Parathyroid adenoma (tissue), 2 donors: ENCODE measurements at regions not wholly inside any gene's neighbourhood (a gene's known extent, or its start where the extent isn't known, plus 50 kb on each side); places are given as distances from the start of the nearest gene placed in this dataset.

Source experiments
- H2AFZ ChIP-seq: fragments of 300-600 bp; sonication (generic); one replicate; pipeline ENCODE4 v1.7.0; 2017; ENCODE audit warnings: antibody characterized with exemption, mild to moderate bottlenecking
- H3K27ac ChIP-seq: fragments of 300-600 bp; sonication (generic); one replicate; pipeline ENCODE4 v1.7.0; 2017
- H3K27me3 ChIP-seq: fragments of 300-600 bp; sonication (generic); one replicate; pipeline ENCODE4 v1.7.0; 2017; ENCODE audit warnings: low read length; ENCODE audit not compliant: control insufficient read depth, insufficient read depth
- H3K36me3 ChIP-seq: fragments of 300-600 bp; sonication (generic); one replicate; pipeline ENCODE4 v1.7.0; 2017; ENCODE audit warnings: low read length; ENCODE audit not compliant: control insufficient read depth, insufficient read depth
- H3K4me1 ChIP-seq: fragments of 300-600 bp; sonication (generic); one replicate; pipeline ENCODE4 v1.7.0; 2017; ENCODE audit warnings: control low read depth
- H3K4me2 ChIP-seq: fragments of 300-600 bp; sonication (generic); one replicate; pipeline ENCODE4 v1.7.0; 2017; ENCODE audit warnings: low read length
- H3K4me3 ChIP-seq: fragments of 300-600 bp; sonication (generic); one replicate; pipeline ENCODE4 v1.7.0; 2017; ENCODE audit warnings: low read depth, low read length
- H3K79me2 ChIP-seq: fragments of 300-600 bp; sonication (generic); one replicate; pipeline ENCODE4 v1.7.0; 2017; ENCODE audit warnings: control low read depth
- H3K9ac ChIP-seq: fragments of 300-600 bp; sonication (generic); one replicate; pipeline ENCODE4 v1.7.0; 2017; ENCODE audit warnings: mild to moderate bottlenecking
- H3K9me3 ChIP-seq: fragments of 300-600 bp; sonication (generic); one replicate; pipeline ENCODE4 v1.7.0; 2017; ENCODE audit warnings: low read length; ENCODE audit not compliant: control insufficient read depth
- TF ChIP-seq, protein P1 (sequence below): fragments of 300-600 bp; sonication (generic); IDR thresholded peaks from one replicate; pipeline ENCODE4 v1.7.0; 2017; ENCODE audit warnings: antibody characterized with exemption, mild to moderate bottlenecking
- donor health status: primary hyperparathyroidism.

DNA sequence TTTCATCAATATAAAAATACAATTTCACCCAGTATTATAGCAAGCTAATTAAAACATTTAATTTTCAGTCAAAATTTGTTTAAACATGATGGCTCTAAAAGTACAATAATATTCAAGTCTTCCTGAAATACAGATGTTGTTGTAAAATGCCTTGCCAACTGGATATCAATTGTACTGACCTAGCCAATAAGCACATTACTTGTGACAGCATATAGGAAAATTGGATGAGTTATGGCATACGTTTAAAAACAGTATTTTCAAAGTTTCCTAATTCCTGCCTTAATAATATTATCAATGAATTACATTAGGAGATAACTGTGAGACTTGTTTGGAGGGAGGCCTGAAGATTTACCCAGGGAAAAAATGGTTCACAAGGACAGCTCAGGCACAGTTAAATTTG is 336.9 kb upstream of the CDH20 start:
- no peak overlapping the region for H2AFZ ChIP-seq
- no peak overlapping the region for H3K9ac ChIP-seq
- H3K4me2 ChIP-seq, result no peak overlapping the region
- TF ChIP-seq, protein P1, sequence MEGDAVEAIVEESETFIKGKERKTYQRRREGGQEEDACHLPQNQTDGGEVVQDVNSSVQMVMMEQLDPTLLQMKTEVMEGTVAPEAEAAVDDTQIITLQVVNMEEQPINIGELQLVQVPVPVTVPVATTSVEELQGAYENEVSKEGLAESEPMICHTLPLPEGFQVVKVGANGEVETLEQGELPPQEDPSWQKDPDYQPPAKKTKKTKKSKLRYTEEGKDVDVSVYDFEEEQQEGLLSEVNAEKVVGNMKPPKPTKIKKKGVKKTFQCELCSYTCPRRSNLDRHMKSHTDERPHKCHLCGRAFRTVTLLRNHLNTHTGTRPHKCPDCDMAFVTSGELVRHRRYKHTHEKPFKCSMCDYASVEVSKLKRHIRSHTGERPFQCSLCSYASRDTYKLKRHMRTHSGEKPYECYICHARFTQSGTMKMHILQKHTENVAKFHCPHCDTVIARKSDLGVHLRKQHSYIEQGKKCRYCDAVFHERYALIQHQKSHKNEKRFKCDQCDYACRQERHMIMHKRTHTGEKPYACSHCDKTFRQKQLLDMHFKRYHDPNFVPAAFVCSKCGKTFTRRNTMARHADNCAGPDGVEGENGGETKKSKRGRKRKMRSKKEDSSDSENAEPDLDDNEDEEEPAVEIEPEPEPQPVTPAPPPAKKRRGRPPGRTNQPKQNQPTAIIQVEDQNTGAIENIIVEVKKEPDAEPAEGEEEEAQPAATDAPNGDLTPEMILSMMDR, result no peak
- H3K4me1 ChIP-seq, result no peaks in the 10 kb centered on the region
- H3K9me3 ChIP-seq, result no peaks in the 10 kb centered on the region
- no peaks in the 10 kb centered on the region for H3K36me3 ChIP-seq
- H3K27ac ChIP-seq, result no peak overlapping the region
- H3K4me3 ChIP-seq, result no peak overlapping the region
- H3K27me3 ChIP-seq, result no peaks in the 10 kb centered on the region
- H3K79me2 ChIP-seq, result no peaks in the 10 kb centered on the region

DNA sequence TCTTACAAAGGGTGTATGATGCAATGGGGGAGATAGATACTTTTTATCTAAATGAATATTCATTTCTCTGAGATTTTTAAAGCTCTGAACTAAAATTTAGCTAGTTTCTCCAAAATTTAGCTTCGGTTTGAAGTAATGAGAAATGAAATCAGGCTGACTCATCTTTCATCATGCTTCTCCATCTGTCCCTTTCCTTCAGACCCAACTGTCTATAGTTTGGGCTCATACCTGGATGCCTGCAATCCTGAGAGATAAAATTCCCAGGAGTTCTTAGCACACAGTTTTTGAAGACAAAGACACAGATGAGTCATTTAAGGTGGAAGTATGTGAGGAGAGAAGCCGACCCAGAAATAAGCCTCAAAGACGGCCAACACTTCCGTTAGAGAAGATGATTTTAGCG is 336.4 kb upstream of the CDH20 start:
- no peaks in the 10 kb centered on the region for H3K4me1 ChIP-seq
- H3K4me2 ChIP-seq, result no peak overlapping the region
- no peak overlapping the region for H2AFZ ChIP-seq
- H3K27me3 ChIP-seq, result no peaks in the 10 kb centered on the region
- H3K9ac ChIP-seq, result no peak overlapping the region
- H3K27ac ChIP-seq, result no peak overlapping the region
- H3K79me2 ChIP-seq, result no peaks in the 10 kb centered on the region
- H3K4me3 ChIP-seq, result no peak overlapping the region
- H3K9me3 ChIP-seq, result no peaks in the 10 kb centered on the region
- TF ChIP-seq, protein P1, result no peak
- H3K36me3 ChIP-seq, result no peaks in the 10 kb centered on the region

DNA sequence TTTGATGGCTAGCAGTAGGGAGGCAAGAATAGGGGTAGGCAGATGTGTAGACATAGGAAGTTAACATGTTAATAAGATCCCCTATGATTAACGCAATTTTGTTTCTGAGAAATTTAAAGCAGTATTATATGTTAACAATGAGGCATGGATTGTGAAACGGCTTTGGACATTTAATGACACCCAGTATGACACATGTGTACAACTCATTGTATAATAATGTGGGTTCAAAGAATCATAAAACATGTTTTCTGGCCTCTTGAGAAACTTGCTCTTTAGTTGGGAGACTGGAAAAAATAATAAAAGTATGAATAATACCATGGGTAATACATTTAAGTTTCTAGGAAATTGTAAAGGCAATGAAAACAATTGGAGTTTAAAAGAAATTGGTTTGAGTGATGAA is 332.1 kb upstream of the CDH20 start:
- no peak overlapping the region for H3K9ac ChIP-seq
- no peaks in the 10 kb centered on the region for H3K79me2 ChIP-seq

DNA sequence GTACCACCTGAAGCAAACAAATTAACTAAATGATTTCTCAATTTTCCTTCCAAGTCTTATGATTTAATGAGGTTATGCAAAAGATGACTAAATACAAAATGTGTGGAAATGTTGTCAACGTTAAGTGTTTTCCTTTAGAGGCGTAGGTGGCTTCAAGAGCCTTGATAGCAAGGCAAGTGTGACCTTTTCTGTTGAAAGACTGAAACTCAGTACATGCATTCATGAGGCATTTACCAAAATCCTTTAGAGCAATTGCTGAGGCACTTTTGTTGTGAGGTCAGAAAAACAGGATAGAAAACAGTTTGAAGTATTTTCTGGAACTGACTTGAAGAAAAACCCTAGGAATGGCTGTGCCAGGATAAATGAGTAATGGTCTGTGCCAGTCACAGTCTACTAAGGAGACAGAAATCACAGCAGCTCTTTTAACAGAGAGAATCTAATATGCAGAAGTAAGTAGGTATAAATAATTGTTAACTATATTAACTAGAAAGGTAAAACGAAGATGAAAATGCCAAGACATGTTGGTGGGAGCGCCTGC is 326.5 kb upstream of the CDH20 start:
- Histone ChIP-seq H3K4me3 (no peak overlapping the region), H3K9me3 (no peaks in the 10 kb centered on the region), H3K79me2 (no peaks in the 10 kb centered on the region), H3K4me1 (no peaks in the 10 kb centered on the region), H3K4me2 (no peak overlapping the region), H3K36me3 (no peaks in the 10 kb centered on the region), H3K9ac (no peak overlapping the region), H3K27me3 (no peaks in the 10 kb centered on the region), H3K27ac (no peak overlapping the region), H2AFZ (no peak overlapping the region)
- TF ChIP-seq, protein P1, result no peak

More for the DNA sequence above, 332.1 kb upstream of the CDH20 start:
- H3K9me3 ChIP-seq, result no peaks in the 10 kb centered on the region
- no peaks in the 10 kb centered on the region for H3K27me3 ChIP-seq
- no peaks in the 10 kb centered on the region for H3K36me3 ChIP-seq
- H3K4me1 ChIP-seq, result no peaks in the 10 kb centered on the region
- no peak overlapping the region for H3K27ac ChIP-seq
- no peak overlapping the region for H2AFZ ChIP-seq
- H3K4me3 ChIP-seq, result no peak overlapping the region
- TF ChIP-seq, protein P1, result no peak
- no peak overlapping the region for H3K4me2 ChIP-seq
